ENCODE measurements at regions not wholly inside any gene's neighbourhood (a gene's known extent, or its start where the extent isn't known, plus 50 kb on each side); places are given as distances from the start of the nearest gene placed in this dataset.

DNA sequence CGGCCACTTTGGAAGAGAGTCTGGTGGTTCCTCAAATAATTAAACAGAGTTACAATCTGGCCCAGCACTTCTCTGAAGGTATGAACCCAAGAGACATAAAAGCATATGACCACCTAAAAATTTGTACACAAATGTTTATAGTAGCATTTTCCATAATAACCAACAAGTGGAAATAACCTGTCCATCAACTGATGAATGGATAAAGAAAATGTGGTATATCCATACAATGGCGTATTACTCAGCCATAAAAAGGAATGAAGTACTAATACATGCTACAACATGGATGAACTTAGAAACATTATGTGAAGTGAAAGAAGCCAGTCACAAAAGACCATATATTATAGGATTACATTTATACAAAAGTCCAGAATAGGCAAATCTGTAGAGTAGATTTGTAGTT, 76.0 kb upstream of the RGPD5 start:
- no peaks in the 10 kb centered on the region for H3K9me3 ChIP-seq
- H3K9ac ChIP-seq (ENCODE audit: low read depth in 2 of 2, low read length in 2 of 2) = no peak overlapping the region
- DNase-seq = no peak
- no peak for TF ChIP-seq CTCF (IDR thresholded peaks at IDR 0.05)
- H3K4me1 ChIP-seq = no peaks in the 10 kb centered on the region
- H3K27ac ChIP-seq = no peak overlapping the region
- intact Hi-C loops (cut with DNase I) = loop anchor here (5.0 to 10.0 kb wide), 2 partner anchors 106 to 173 kb away; partner anchors contain the start of genes SEPTIN10 and SOWAHC
- H3K4me3 ChIP-seq = no peak overlapping the region
- no peaks in the 10 kb centered on the region for H3K27me3 ChIP-seq
- no peaks in the 10 kb centered on the region for H3K36me3 ChIP-seq

GRCh38 chr2:109719871-109720270, 74.2 kb upstream of the RGPD5 start:
- no peak overlapping the region for H3K9ac ChIP-seq (ENCODE audit: low read depth in 2 of 2, low read length in 2 of 2)
- intact Hi-C loops (cut with DNase I) = loop anchor here (5.0 to 10.0 kb wide), 2 partner anchors 108 to 175 kb away; partner anchors contain the start of genes SEPTIN10 and SOWAHC
- H3K4me1 ChIP-seq = no peaks in the 10 kb centered on the region
- no peaks in the 10 kb centered on the region for H3K9me3 ChIP-seq
- peak; percentile 17 for DNase-seq
- H3K36me3 ChIP-seq = no peaks in the 10 kb centered on the region
- H3K27ac ChIP-seq = no peak overlapping the region
- no peak overlapping the region for H3K4me3 ChIP-seq
- no peak for TF ChIP-seq CTCF (IDR thresholded peaks at IDR 0.05)
- no peaks in the 10 kb centered on the region for H3K27me3 ChIP-seq

DNA sequence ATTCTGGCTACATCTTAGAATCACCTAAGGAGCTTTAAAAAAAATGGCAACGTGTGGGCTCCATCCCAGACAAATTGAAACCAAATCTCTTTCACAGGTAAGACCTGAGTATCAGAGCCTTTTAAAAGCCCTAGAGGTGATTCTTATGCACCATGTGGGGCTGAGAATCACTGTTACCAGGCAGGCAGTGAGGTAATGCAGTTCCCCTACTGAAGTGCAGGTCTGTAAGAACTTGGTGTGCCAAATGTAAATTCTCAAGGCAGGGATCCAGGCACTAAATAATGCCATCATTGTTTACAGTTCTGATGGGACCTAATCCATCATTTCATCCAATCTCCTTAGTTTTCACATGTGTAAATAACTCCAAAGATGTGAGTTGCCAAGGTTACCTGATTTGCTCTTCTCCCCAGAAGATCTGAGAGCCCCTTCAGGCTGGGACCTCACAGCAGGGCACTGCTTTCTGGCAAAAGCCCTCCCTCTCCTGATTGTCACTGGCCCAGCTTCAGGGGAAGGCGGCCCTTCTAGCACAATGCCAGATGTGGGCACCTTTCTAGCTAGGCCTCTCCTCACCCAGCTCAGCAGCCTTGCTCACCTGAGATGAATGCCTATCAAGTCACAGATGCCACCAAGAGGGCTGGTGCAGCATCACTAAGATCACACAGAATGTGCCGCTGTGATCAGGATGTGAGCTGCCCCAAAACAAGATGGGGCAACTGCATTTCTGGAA, 73.6 kb upstream of the RGPD5 start:
- Histone ChIP-seq H3K36me3 (no peaks in the 10 kb centered on the region), H3K9me3 (no peaks in the 10 kb centered on the region), H3K4me1 (no peaks in the 10 kb centered on the region), H3K4me3 (no peak overlapping the region), H3K27ac (no peak overlapping the region), H3K27me3 (no peaks in the 10 kb centered on the region), H3K9ac (ENCODE audit: low read depth in 2 of 2, low read length in 2 of 2) (no peak overlapping the region)
- no peak for TF ChIP-seq CTCF (IDR thresholded peaks at IDR 0.05)
- intact Hi-C loops (cut with DNase I) = no loop called here
- DNase-seq = peak; percentile 13

GRCh38 chr2:109721135-109721534, 73.0 kb upstream of the RGPD5 start:
- no peaks in the 10 kb centered on the region for H3K9me3 ChIP-seq
- H3K27me3 ChIP-seq = no peaks in the 10 kb centered on the region
- no peak overlapping the region for H3K4me3 ChIP-seq
- intact Hi-C loops (cut with DNase I) = no loop called here
- peak; percentile 9 for DNase-seq
- H3K4me1 ChIP-seq = no peaks in the 10 kb centered on the region
- H3K9ac ChIP-seq (ENCODE audit: low read depth in 2 of 2, low read length in 2 of 2) = no peak overlapping the region
- no peak for TF ChIP-seq CTCF (IDR thresholded peaks at IDR 0.05)
- H3K36me3 ChIP-seq = no peaks in the 10 kb centered on the region
- no peak overlapping the region for H3K27ac ChIP-seq

DNA sequence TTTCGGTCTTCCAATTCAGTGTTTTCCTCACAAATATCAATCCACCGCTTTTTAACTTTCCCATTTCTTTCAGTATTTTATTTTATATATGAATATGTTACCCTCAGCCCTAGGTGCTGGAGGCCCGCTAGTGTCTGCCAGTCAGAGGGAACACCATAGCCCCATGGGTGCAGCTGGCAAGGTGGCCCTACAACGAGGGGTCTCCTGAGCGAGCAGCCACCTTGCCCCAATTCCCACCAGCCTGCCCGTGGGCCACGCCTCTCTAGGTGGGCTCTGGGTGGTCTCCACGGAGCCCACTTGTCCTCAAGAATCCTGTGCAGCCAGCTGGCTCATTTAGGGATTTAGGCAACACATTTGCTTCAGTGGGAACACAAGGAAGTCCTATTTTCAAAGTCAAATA, 72.5 kb upstream of the RGPD5 start:
- Histone ChIP-seq H3K9me3 (no peaks in the 10 kb centered on the region), H3K27me3 (no peaks in the 10 kb centered on the region), H3K4me3 (no peak overlapping the region), H3K9ac (ENCODE audit: low read depth in 2 of 2, low read length in 2 of 2) (no peak overlapping the region), H3K4me1 (no peaks in the 10 kb centered on the region), H3K27ac (no peak overlapping the region), H3K36me3 (no peaks in the 10 kb centered on the region)
- intact Hi-C loops (cut with DNase I) = no loop called here
- DNase-seq = peak; percentile 8
- no peak for TF ChIP-seq CTCF (IDR thresholded peaks at IDR 0.05)

Data from colonic mucosa (tissue), 4 donors.